Endometrium (tissue), 2 donors: ENCODE measurements at regions not wholly inside any gene's neighbourhood (a gene's known extent, or its start where the extent isn't known, plus 50 kb on each side); places are given as distances from the start of the nearest gene placed in this dataset.
A peak's percentile ranks its signal among the peaks of the same experiment; 100 is the strongest.

Experiments used
- FAIRE-seq: peaks from 2 replicates; lab custom pipeline; 2012; peaks lifted over from hg19 to GRCh38; lab: Jason Lieb, UNC
- donor health status: control.
- donor health status: control.

GRCh38 chr1:82875170-82875569 is 1074.4 kb downstream of the ADGRL2 start:
- no peak for FAIRE-seq

GRCh38 chr1:82874041-82874440 is 1073.3 kb downstream of the ADGRL2 start:
- no peak for FAIRE-seq

GRCh38 chr1:82870332-82870731 is 1069.6 kb downstream of the ADGRL2 start:
- FAIRE-seq = no peak

- no peak for FAIRE-seq
Measured at GRCh38 chr1:82867781-82868180, 1067.0 kb downstream of the ADGRL2 start.

- no peak for FAIRE-seq
Measured at GRCh38 chr1:82861749-82862148, 1061.0 kb downstream of the ADGRL2 start.

GRCh38 chr1:82858031-82858430 is 1057.3 kb downstream of the ADGRL2 start:
- peak; percentile 59 for FAIRE-seq

- FAIRE-seq = no peak
Measured at GRCh38 chr1:82849460-82849859, 1048.7 kb downstream of the ADGRL2 start.

- FAIRE-seq = no peak
Measured at GRCh38 chr1:82848043-82848442, 1047.3 kb downstream of the ADGRL2 start.

GRCh38 chr1:82845866-82846265 is 1045.1 kb downstream of the ADGRL2 start:
- no peak for FAIRE-seq

GRCh38 chr1:82844911-82845827 is 1044.4 kb downstream of the ADGRL2 start:
- no peak for FAIRE-seq

- FAIRE-seq = no peak
Measured at GRCh38 chr1:82844447-82844846, 1043.7 kb downstream of the ADGRL2 start.

GRCh38 chr1:82843876-82844275 is 1043.1 kb downstream of the ADGRL2 start:
- no peak for FAIRE-seq

GRCh38 chr1:82840192-82840591 is 1039.5 kb downstream of the ADGRL2 start:
- no peak for FAIRE-seq

GRCh38 chr1:82837766-82838465 is 1037.2 kb downstream of the ADGRL2 start:
- no peak for FAIRE-seq

- peak; percentile 96 for FAIRE-seq
Measured at GRCh38 chr1:82836973-82837680, 1036.4 kb downstream of the ADGRL2 start.

GRCh38 chr1:82836213-82836972 is 1035.7 kb downstream of the ADGRL2 start:
- no peak for FAIRE-seq

GRCh38 chr1:82830690-82831380 is 1030.1 kb downstream of the ADGRL2 start:
- no peak for FAIRE-seq

- no peak for FAIRE-seq
Measured at GRCh38 chr1:82829527-82829926, 1028.8 kb downstream of the ADGRL2 start.

GRCh38 chr1:82823876-82824275 is 1023.1 kb downstream of the ADGRL2 start:
- FAIRE-seq = no peak

- no peak for FAIRE-seq
Measured at GRCh38 chr1:82820816-82821215, 1020.1 kb downstream of the ADGRL2 start.

- FAIRE-seq = no peak
Measured at GRCh38 chr1:82819234-82819633, 1018.5 kb downstream of the ADGRL2 start.
